ENCODE measurements at regions not wholly inside any gene's neighbourhood (a gene's known extent, or its start where the extent isn't known, plus 50 kb on each side); places are given as distances from the start of the nearest gene placed in this dataset.

- DNase-seq, result no peak
Observed at GRCh38 chr15:58330741-58331559, 100.8 kb upstream of the LIPC start.

- no peak for DNase-seq
Observed at GRCh38 chr15:58331560-58331912, 100.3 kb upstream of the LIPC start.

- peak; percentile 59 for DNase-seq
Observed at GRCh38 chr15:58331913-58332675, 99.7 kb upstream of the LIPC start.

GRCh38 chr15:58332676-58333400 lies 99.0 kb upstream of the LIPC start:
- no peak for DNase-seq

- DNase-seq, result no peak
Observed at GRCh38 chr15:58334803-58335202, 97.0 kb upstream of the LIPC start.

- DNase-seq, result no peak
Observed at GRCh38 chr15:58336161-58336560, 95.6 kb upstream of the LIPC start.

- no peak for DNase-seq
Observed at GRCh38 chr15:58340176-58340575, 91.6 kb upstream of the LIPC start.

GRCh38 chr15:58342508-58342907 lies 89.3 kb upstream of the LIPC start:
- DNase-seq, result no peak

GRCh38 chr15:58344213-58345070 lies 87.3 kb upstream of the LIPC start:
- DNase-seq, result no peak

- no peak for DNase-seq
Observed at GRCh38 chr15:58346361-58346760, 85.4 kb upstream of the LIPC start.

- DNase-seq, result no peak
Observed at GRCh38 chr15:58348095-58348812, 83.5 kb upstream of the LIPC start.

- DNase-seq, result no peak
Observed at GRCh38 chr15:58352026-58352929, 79.5 kb upstream of the LIPC start.

GRCh38 chr15:58355382-58355971 lies 76.3 kb upstream of the LIPC start:
- no peak for DNase-seq

- DNase-seq, result no peak
Observed at GRCh38 chr15:58355973-58356372, 75.8 kb upstream of the LIPC start.

GRCh38 chr15:58357529-58358476 lies 74.0 kb upstream of the LIPC start:
- peak; percentile 68 for DNase-seq

- no peak for DNase-seq
Observed at GRCh38 chr15:58360421-58361090, 71.2 kb upstream of the LIPC start.

GRCh38 chr15:58361273-58361759 lies 70.5 kb upstream of the LIPC start:
- no peak for DNase-seq

GRCh38 chr15:58362262-58362922 lies 69.4 kb upstream of the LIPC start:
- DNase-seq, result no peak
